K562 (cell line): ENCODE measurements at regions not wholly inside any gene's neighbourhood (a gene's known extent, or its start where the extent isn't known, plus 50 kb on each side); places are given as distances from the start of the nearest gene placed in this dataset.

ENCODE experiments used
- ATAC-seq: fragments of 200-7000 bp; cut with Tn5 transposase; 3 replicates; pipeline ENCODE4 v1.9.1; 2020; ENCODE audit warnings: moderate library complexity
- BruUV-seq: library from RNA; stranded (reverse); fragments of 400-500 nt; replicated peaks from 2 replicates; lab custom pipeline; 2021; lab: Mats Ljungman, UMichigan
- CTCF ChIA-PET: fragments of 300-600 bp; formaldehyde crosslinking; extraction: SDS; loops from one replicate; lab custom pipeline; 2021; ENCODE audit warnings: low intra/inter-chr PET ratio; lab: Yijun Ruan, JAX
- POLR2A ChIA-PET: fragments of 300-600, 350-650 bp; sonication (Branson Sonifier 250); formaldehyde crosslinking; extraction: SDS; loops from one replicate; lab custom pipeline; 2021; ENCODE audit warnings: antibody characterized with exemption, inconsistent platforms; lab: Yijun Ruan, JAX
- DNase-seq, 4 experiments: peaks; one replicate each; pipeline versions ENCODE4 v3.0.0 to v3.0.0-alpha.2; 2011 to 2018; ENCODE audit warnings: low spot score in 3 of 4, mixed read lengths in 3 of 4; ENCODE audit errors: extremely low read depth in 1 of 4
- FAIRE-seq: peaks from 2 replicates; lab custom pipeline; 2011; peaks lifted over from hg19 to GRCh38; lab: Jason Lieb, UNC
- H2AFZ ChIP-seq: 2 replicates; pipeline ENCODE4 v1.6.0; 2011; ENCODE audit warnings: low read depth, low read length, control low read depth, inconsistent platforms
- H3K27ac ChIP-seq: fragments of 200-600 bp; 3 replicates; pipeline ENCODE4 v1.8.0; 2011; ENCODE audit warnings: low read depth, mild to moderate bottlenecking, control low read depth, inconsistent platforms, low read length, moderate library complexity, mixed read lengths; ENCODE audit errors: extremely low read depth
- H3K27me3 ChIP-seq, 2 experiments: fragments of 300-600 bp in 1 of 2; 2 replicates in 1 of 2; 3 replicates in 1 of 2; pipeline versions ENCODE4 v1.6.0 to v1.8.0; 2011; ENCODE audit warnings: inconsistent platforms in 2 of 2, low read length in 2 of 2, mild to moderate bottlenecking in 1 of 2, mixed read lengths in 1 of 2, moderate library complexity in 1 of 2; ENCODE audit not compliant: control insufficient read depth in 2 of 2, insufficient read depth in 2 of 2
- H3K36me3 ChIP-seq: fragments of 300-600 bp; 3 replicates; pipeline ENCODE4 v1.8.0; 2011; ENCODE audit warnings: mild to moderate bottlenecking, low read length, inconsistent platforms; ENCODE audit not compliant: control insufficient read depth, insufficient read depth
- H3K4me1 ChIP-seq, 2 experiments: fragments of 200-600 bp in 1 of 2; replicated peaks in 1 of 2; 2 replicates in 1 of 2; 3 replicates in 1 of 2; pipeline versions ENCODE4 v1.5.1 to v1.8.0; 2011; ENCODE audit warnings: inconsistent platforms in 2 of 2, low read length in 2 of 2, mild to moderate bottlenecking in 1 of 2, mixed read lengths in 1 of 2, moderate library complexity in 1 of 2; ENCODE audit not compliant: control insufficient read depth in 2 of 2, insufficient read depth in 2 of 2
- H3K4me2 ChIP-seq: 2 replicates; pipeline ENCODE4 v1.6.1; 2011; ENCODE audit warnings: low read length, control low read depth, inconsistent platforms, mixed read lengths; ENCODE audit not compliant: insufficient read depth
- H3K4me3 ChIP-seq: fragments of 200-600 bp; sonication (generic), shearing (Covaris generic); 2 replicates; pipeline ENCODE4 v1.5.1; 2016; ENCODE audit warnings: control low read depth, inconsistent platforms
- H3K79me2 ChIP-seq: fragments of 200-600 bp; 3 replicates; pipeline ENCODE4 v1.8.0; 2011; ENCODE audit warnings: low read length, inconsistent platforms; ENCODE audit not compliant: control insufficient read depth, insufficient read depth
- H3K9ac ChIP-seq, 2 experiments: 2 replicates each; pipeline versions ENCODE4 v1.6.0 to v1.6.1; 2011; ENCODE audit warnings: low read depth in 2 of 2, low read length in 2 of 2, control low read depth in 1 of 2, inconsistent platforms in 1 of 2, mild to moderate bottlenecking in 1 of 2, mixed read lengths in 1 of 2; ENCODE audit not compliant: insufficient read depth in 1 of 2
- H3K9me1 ChIP-seq: one replicate; pipeline ENCODE4 v1.6.0; 2011; ENCODE audit warnings: inconsistent platforms, mild to moderate bottlenecking, low read length, moderate library complexity; ENCODE audit not compliant: control insufficient read depth, insufficient read depth
- H3K9me3 ChIP-seq: replicated peaks from 2 replicates; pipeline ENCODE4 v1.5.1; 2011; ENCODE audit warnings: low read depth, low read length, inconsistent platforms; ENCODE audit not compliant: control insufficient read depth, insufficient read depth
- H4K20me1 ChIP-seq: replicated peaks from 2 replicates; pipeline ENCODE4 v1.6.1; 2011; ENCODE audit warnings: low read length, inconsistent platforms, mixed read lengths; ENCODE audit not compliant: control insufficient read depth, insufficient read depth
- MGA ChIP-seq: fragments of 450-650 bp; IDR thresholded peaks from 2 replicates; pipeline ENCODE4 v1.6.1; 2016; ENCODE audit warnings: mild to moderate bottlenecking, moderate library complexity
- NCOA4 ChIP-seq: fragments of 450-650 bp; IDR thresholded peaks from 2 replicates; pipeline ENCODE4 v1.6.1; 2018; ENCODE audit warnings: mild to moderate bottlenecking; ENCODE audit not compliant: partially characterized antibody
- POLR2AphosphoS5 ChIP-seq: IDR thresholded peaks from 2 replicates; pipeline ENCODE4 v1.6.1; 2011; ENCODE audit warnings: mild to moderate bottlenecking, low read depth, low read length, moderate library complexity; ENCODE audit not compliant: control insufficient read depth, insufficient read depth
- RAD51 ChIP-seq: fragments of 450-650 bp; IDR thresholded peaks from 2 replicates; pipeline ENCODE4 v1.7.1; 2016; ENCODE audit warnings: low read depth, mild to moderate bottlenecking, borderline replicate concordance
- RFX7 ChIP-seq: fragments of 250-450 bp; sonication (Bioruptor Pico); IDR thresholded peaks from 2 replicates; pipeline ENCODE4 v1.5.1; 2021; ENCODE audit warnings: mild to moderate bottlenecking
- TRIM25 ChIP-seq: fragments of 450-650 bp; IDR thresholded peaks from 2 replicates; pipeline ENCODE4 v1.7.0; 2016; ENCODE audit warnings: borderline replicate concordance
- ZBTB34 ChIP-seq: fragments of 250-450 bp; sonication (Bioruptor Pico); IDR thresholded peaks from 2 replicates; pipeline ENCODE4 v1.8.0; 2021; ENCODE audit warnings: mild to moderate bottlenecking, moderate library complexity
- WGBS: fragments of 100-300 bp; shearing (Covaris generic); methylation state at CpG from one replicate; pipeline ENCODE4 v1.1.6; 2016; ENCODE audit warnings: low coverage, mixed read lengths; ENCODE audit not compliant: insufficient coverage; ENCODE audit errors: missing lambda C conversion rate; 5-methylcytosine and 5-hydroxymethylcytosine counted together
- in situ Hi-C: fragments of 300-500 bp; cut with MboI; formaldehyde crosslinking; loops from 4 replicates; pipeline ENCODE4 v1.15.0; 2018; ENCODE audit warnings: inconsistent platforms, mixed read lengths
- intact Hi-C: fragments of 100-400 bp; cut with micrococcal nuclease; formaldehyde crosslinking; loops from 2 replicates; pipeline ENCODE4 v1.14.2; 2022

- no peak overlapping the region for H3K27ac ChIP-seq
- ChIA-PET POLR2A (no interaction called here), CTCF (no interaction called here)
- ATAC-seq, result no peak
- no peak overlapping the region for H3K9ac ChIP-seq
- H4K20me1 ChIP-seq, result no peaks in the 10 kb centered on the region; the same call in 1 of the 2 replicates
- intact Hi-C loops (loop anchor here (5.0 to 10.0 kb wide), 3 partner anchors 67 to 435 kb away; no protein-coding TSS in a partner anchor), in situ Hi-C loops (loop anchor here (25.0 kb wide), 1 partner anchor 427 kb away; no protein-coding TSS in a partner anchor)
- peaks cover 16 to 39% of the 10 kb centered on the region in 2 experiments for H3K27me3 ChIP-seq
- H3K4me2 ChIP-seq, result no peak overlapping the region
- no peak for FAIRE-seq
- H3K4me3 ChIP-seq, result no peak overlapping the region
- BruUV-seq, result no TSS peak
- H3K79me2 ChIP-seq, result no peaks in the 10 kb centered on the region
- 0% methylated on average over 5 of the region's 8 CpGs for WGBS
- no peaks in the 10 kb centered on the region for H3K36me3 ChIP-seq
- H3K9me1 ChIP-seq, result no peaks in the 10 kb centered on the region
- H3K4me1 ChIP-seq, result no peaks in the 10 kb centered on the region
- no peak for DNase-seq
- no peaks in the 10 kb centered on the region for H3K9me3 ChIP-seq
- H2AFZ ChIP-seq, result no peak overlapping the region
- no peak for TF ChIP-seq RAD51
- no peak for TF ChIP-seq NCOA4
- TF ChIP-seq ZBTB34 (CRISPR knock-in tag), result no peak
- TF ChIP-seq TRIM25, result no peak
- no peak for TF ChIP-seq MGA
- no peak for TF ChIP-seq POLR2AphosphoS5
- no peak for TF ChIP-seq RFX7 (CRISPR knock-in tag)
Observed at GRCh38 chr2:238789317-238789806, 58.5 kb upstream of the TWIST2 start.
